HG02970 (cell line): ENCODE measurements at regions not wholly inside any gene's neighbourhood (a gene's known extent, or its start where the extent isn't known, plus 50 kb on each side); places are given as distances from the start of the nearest gene placed in this dataset.

Experiments used
- ATAC-seq: cut with Tn5 transposase; IDR thresholded peaks from one replicate; pipeline ENCODE4 v1.9.1; 2021; ENCODE audit warnings: mild to moderate bottlenecking, moderate library complexity, moderate number of reproducible peaks; ENCODE audit not compliant: unreplicated experiment, low FRiP score

GRCh38 chr18:78085241-78086185 is 835.9 kb downstream of the GALR1 start:
- no peak for ATAC-seq

GRCh38 chr18:78086931-78087330 is 837.3 kb downstream of the GALR1 start:
- ATAC-seq: no peak

- ATAC-seq: no peak
Observed at GRCh38 chr18:78087338-78087737, 837.7 kb downstream of the GALR1 start.

GRCh38 chr18:78090584-78090983 is 840.9 kb downstream of the GALR1 start:
- ATAC-seq: no peak

- ATAC-seq: no peak
Observed at GRCh38 chr18:78092901-78093300, 843.3 kb downstream of the GALR1 start.

GRCh38 chr18:78099979-78100588 is 850.4 kb downstream of the GALR1 start:
- no peak for ATAC-seq

- no peak for ATAC-seq
Observed at GRCh38 chr18:78101091-78101490, 851.4 kb downstream of the GALR1 start.

GRCh38 chr18:78102135-78102534 is 852.5 kb downstream of the GALR1 start:
- no peak for ATAC-seq

GRCh38 chr18:78105611-78106010 is 856.0 kb downstream of the GALR1 start:
- ATAC-seq: no peak

GRCh38 chr18:78106946-78107345 is 857.3 kb downstream of the GALR1 start:
- ATAC-seq: no peak

- ATAC-seq: no peak
Observed at GRCh38 chr18:78107363-78107762, 857.7 kb downstream of the GALR1 start.

- ATAC-seq: no peak
Observed at GRCh38 chr18:78108554-78108953, 858.9 kb downstream of the GALR1 start.

GRCh38 chr18:78113136-78113939 is 863.7 kb downstream of the GALR1 start:
- no peak for ATAC-seq

GRCh38 chr18:78113940-78114251 is 864.2 kb downstream of the GALR1 start:
- no peak for ATAC-seq

- no peak for ATAC-seq
Observed at GRCh38 chr18:78115896-78116561, 863.6 kb upstream of the SALL3 start.

- no peak for ATAC-seq
Observed at GRCh38 chr18:78123144-78123909, 856.3 kb upstream of the SALL3 start.

GRCh38 chr18:78123926-78124797 is 855.5 kb upstream of the SALL3 start:
- ATAC-seq: no peak

GRCh38 chr18:78125206-78125896 is 854.3 kb upstream of the SALL3 start:
- no peak for ATAC-seq
